ENCODE measurements at regions not wholly inside any gene's neighbourhood (a gene's known extent, or its start where the extent isn't known, plus 50 kb on each side); places are given as distances from the start of the nearest gene placed in this dataset.

- TF ChIP-seq CTCF (conservative IDR thresholded peaks at IDR 0.05 in 1 of 2, IDR thresholded peaks at IDR 0.05 in 1 of 2; ENCODE audit: extremely low read depth in 1 of 2, insufficient read depth in 1 of 2, low read depth in 1 of 2, low read length in 2 of 2) (no peak), EZH2 (IDR thresholded peaks at IDR 0.05; ENCODE audit: borderline replicate concordance, low read length) (no peak)
Observed at GRCh38 chr9:16325966-16326365, 544.5 kb downstream of the BNC2 start.

All from mammary epithelial cell (primary cell).